GM21825 (cell line): ENCODE measurements at regions not wholly inside any gene's neighbourhood (a gene's known extent, or its start where the extent isn't known, plus 50 kb on each side); places are given as distances from the start of the nearest gene placed in this dataset.
"Not testable (repeated sequence)": the region's sequence is repeated elsewhere in the genome, so short reads cannot be mapped to it uniquely, and the experiment has no call there.

Experiments
- ATAC-seq: cut with Tn5 transposase; IDR thresholded peaks from one replicate; pipeline ENCODE4 v1.9.1; 2021; ENCODE audit warnings: mild to moderate bottlenecking, moderate library complexity; ENCODE audit not compliant: unreplicated experiment

GRCh38 chr13:59320021-59320420 lies 843.7 kb downstream of the DIAPH3 start:
- no peak for ATAC-seq

- ATAC-seq, result not testable (repeated sequence)
These were observed 839.3 kb downstream of the DIAPH3 start for GRCh38 chr13:59324401-59324800.

GRCh38 chr13:59326717-59327116 lies 837.0 kb downstream of the DIAPH3 start:
- ATAC-seq, result no peak

- no peak for ATAC-seq
These were observed 833.0 kb downstream of the DIAPH3 start for GRCh38 chr13:59330764-59331163.

- ATAC-seq, result no peak
These were observed 830.8 kb downstream of the DIAPH3 start for GRCh38 chr13:59332966-59333365.

GRCh38 chr13:59337070-59337469 lies 826.7 kb downstream of the DIAPH3 start:
- ATAC-seq, result no peak

- ATAC-seq, result no peak
These were observed 823.6 kb downstream of the DIAPH3 start for GRCh38 chr13:59340151-59340550.

- no peak for ATAC-seq
These were observed 823.1 kb downstream of the DIAPH3 start for GRCh38 chr13:59340581-59340980.

- no peak for ATAC-seq
These were observed 821.3 kb downstream of the DIAPH3 start for GRCh38 chr13:59342400-59342799.

GRCh38 chr13:59343132-59343531 lies 820.6 kb downstream of the DIAPH3 start:
- ATAC-seq, result no peak

- ATAC-seq, result no peak
These were observed 819.5 kb downstream of the DIAPH3 start for GRCh38 chr13:59343993-59344822.

- ATAC-seq, result no peak
These were observed 818.4 kb downstream of the DIAPH3 start for GRCh38 chr13:59345311-59345710.

- ATAC-seq, result no peak
These were observed 816.6 kb downstream of the DIAPH3 start for GRCh38 chr13:59346999-59347723.

- ATAC-seq, result no peak
These were observed 815.1 kb downstream of the DIAPH3 start for GRCh38 chr13:59348617-59349016.

- no peak for ATAC-seq
These were observed 811.1 kb downstream of the DIAPH3 start for GRCh38 chr13:59352600-59352999.

GRCh38 chr13:59354665-59355369 lies 808.9 kb downstream of the DIAPH3 start:
- ATAC-seq, result no peak

- ATAC-seq, result no peak
These were observed 807.1 kb downstream of the DIAPH3 start for GRCh38 chr13:59356607-59357006.

- ATAC-seq, result no peak
These were observed 805.7 kb downstream of the DIAPH3 start for GRCh38 chr13:59358014-59358413.

GRCh38 chr13:59360108-59360507 lies 803.6 kb downstream of the DIAPH3 start:
- no peak for ATAC-seq

GRCh38 chr13:59360916-59361315 lies 802.8 kb downstream of the DIAPH3 start:
- ATAC-seq, result no peak

- no peak for ATAC-seq
These were observed 800.4 kb downstream of the DIAPH3 start for GRCh38 chr13:59363313-59363712.

- ATAC-seq, result no peak
These were observed 799.8 kb downstream of the DIAPH3 start for GRCh38 chr13:59363947-59364346.
